K562 (cell line): ENCODE measurements at regions not wholly inside any gene's neighbourhood (a gene's known extent, or its start where the extent isn't known, plus 50 kb on each side); places are given as distances from the start of the nearest gene placed in this dataset. TPM values are rescaled to one million over a fixed set of nuclear protein-coding genes. Genes with fewer than 3 reads are reported as not detected.

ENCODE experiments used
- small RNA-seq: library from RNA; depleted of rRNA; stranded (forward); fragments of <200 nt; gene quantifications from one replicate; pipeline ENCODE3, GENCODE V24; 2014

Small RNA genes in the stretch of these regions (small RNA-seq; reads per million reads assigned to genes)
- gene AC096577.2 (not detected), gene RNU6-351P (not detected)
